ENCODE measurements at regions not wholly inside any gene's neighbourhood (a gene's known extent, or its start where the extent isn't known, plus 50 kb on each side); places are given as distances from the start of the nearest gene placed in this dataset.
"Not testable (repeated sequence)": the region's sequence is repeated elsewhere in the genome, so short reads cannot be mapped to it uniquely, and the experiment has no call there.

DNA sequence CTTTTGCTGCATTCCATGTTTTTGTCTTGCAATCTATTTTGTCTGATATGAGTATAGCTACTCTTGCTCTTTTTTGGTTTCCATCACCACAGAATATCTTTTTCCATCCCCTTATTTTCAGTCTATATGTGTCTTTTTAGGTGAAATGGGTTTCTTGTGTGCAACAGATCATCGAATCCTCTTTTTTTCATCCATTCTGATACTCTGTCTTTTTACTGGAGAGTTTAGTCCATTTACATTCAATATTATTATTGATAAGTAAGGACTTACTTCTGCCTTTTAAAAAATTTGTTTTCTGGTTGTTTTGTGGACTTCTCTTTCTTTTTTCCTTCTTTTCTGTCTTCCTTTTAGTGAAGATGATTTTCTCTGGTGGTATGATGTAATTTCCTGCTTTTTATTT lies 64.6 kb upstream of the CD55 start:
- Mint-ChIP-seq H3K36me3 (peaks cover 25% of the 10 kb centered on the region), H3K4me1 (ENCODE audit: low read depth in 2 of 2) (no peaks in the 10 kb centered on the region), H3K9me3 (peaks cover 6% of the 10 kb centered on the region), H3K4me3 (no peak overlapping the region), H3K27ac (no peak overlapping the region), H3K27me3 (peaks cover 10 to 33% of the 10 kb centered on the region in 2 donors)
- DNase-seq (ENCODE audit: low spot score) (no peak), ATAC-seq (no peak)

DNA sequence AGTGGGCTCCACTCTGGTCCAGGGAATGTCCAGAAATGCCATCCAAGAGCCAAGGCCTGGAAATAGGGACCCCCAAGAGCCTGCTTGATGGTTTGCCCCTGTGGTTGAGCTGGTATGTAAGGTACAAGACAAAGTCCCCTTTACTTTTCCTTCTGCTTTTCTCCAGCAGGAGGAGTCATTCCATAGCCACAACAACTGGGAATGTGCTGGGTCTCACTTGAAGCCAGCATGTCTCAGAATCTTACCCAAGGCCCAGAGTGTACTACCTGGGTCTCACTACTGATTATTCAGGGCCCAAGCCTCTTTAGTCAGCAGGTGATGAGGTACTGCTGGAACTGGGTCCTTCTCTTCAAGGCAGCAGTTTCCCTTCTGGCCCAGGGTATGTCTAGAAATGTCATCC lies 62.1 kb upstream of the CD55 start:
- Mint-ChIP-seq H3K9me3 (peaks cover 3% of the 10 kb centered on the region), H3K27me3 (peaks cover 5 to 20% of the 10 kb centered on the region in 2 donors), H3K36me3 (peaks cover 15% of the 10 kb centered on the region), H3K27ac (no peak overlapping the region), H3K4me1 (ENCODE audit: low read depth in 2 of 2) (no peaks in the 10 kb centered on the region), H3K4me3 (no peak overlapping the region)
- DNase-seq (ENCODE audit: low spot score) (no peak), ATAC-seq (no peak)

DNA sequence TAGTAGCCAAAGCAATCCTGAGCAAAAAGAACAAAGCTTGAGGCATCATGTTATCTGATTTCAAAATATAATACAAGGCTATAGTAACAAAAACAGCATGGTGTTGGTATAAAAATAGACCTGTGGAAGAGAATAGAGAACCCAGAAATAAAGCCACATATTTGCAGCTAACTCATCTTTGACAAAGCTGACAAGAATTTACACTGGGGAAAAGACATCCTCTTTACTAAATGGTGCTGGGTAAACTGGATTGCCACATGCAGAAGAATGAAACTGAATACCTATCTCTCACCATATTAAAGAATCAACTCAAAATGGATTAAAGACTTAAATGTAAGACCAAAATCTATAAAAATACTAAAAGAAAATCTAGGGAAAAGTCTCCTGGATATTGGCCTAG lies 59.5 kb upstream of the CD55 start:
- peaks cover 6 to 20% of the 10 kb centered on the region in 2 donors for H3K27me3 Mint-ChIP-seq
- H3K36me3 Mint-ChIP-seq: peaks cover 4% of the 10 kb centered on the region
- no peaks in the 10 kb centered on the region for H3K9me3 Mint-ChIP-seq
- no peak overlapping the region for H3K4me3 Mint-ChIP-seq
- DNase-seq (ENCODE audit: low spot score) (no peak), ATAC-seq (no peak)
- H3K27ac Mint-ChIP-seq: no peak overlapping the region
- no peaks in the 10 kb centered on the region for H3K4me1 Mint-ChIP-seq (ENCODE audit: low read depth in 2 of 2)

GRCh38 chr1:207262891-207263290 lies 58.6 kb upstream of the CD55 start:
- H3K27ac Mint-ChIP-seq; DNase-seq (ENCODE audit: low spot score); ATAC-seq; H3K4me3 Mint-ChIP-seq; H3K9me3 Mint-ChIP-seq; H3K4me1 Mint-ChIP-seq (ENCODE audit: low read depth in 2 of 2); H3K36me3 Mint-ChIP-seq: not testable (repeated sequence)
- peaks cover 8 to 16% of the 10 kb centered on the region in 2 donors for H3K27me3 Mint-ChIP-seq

DNA sequence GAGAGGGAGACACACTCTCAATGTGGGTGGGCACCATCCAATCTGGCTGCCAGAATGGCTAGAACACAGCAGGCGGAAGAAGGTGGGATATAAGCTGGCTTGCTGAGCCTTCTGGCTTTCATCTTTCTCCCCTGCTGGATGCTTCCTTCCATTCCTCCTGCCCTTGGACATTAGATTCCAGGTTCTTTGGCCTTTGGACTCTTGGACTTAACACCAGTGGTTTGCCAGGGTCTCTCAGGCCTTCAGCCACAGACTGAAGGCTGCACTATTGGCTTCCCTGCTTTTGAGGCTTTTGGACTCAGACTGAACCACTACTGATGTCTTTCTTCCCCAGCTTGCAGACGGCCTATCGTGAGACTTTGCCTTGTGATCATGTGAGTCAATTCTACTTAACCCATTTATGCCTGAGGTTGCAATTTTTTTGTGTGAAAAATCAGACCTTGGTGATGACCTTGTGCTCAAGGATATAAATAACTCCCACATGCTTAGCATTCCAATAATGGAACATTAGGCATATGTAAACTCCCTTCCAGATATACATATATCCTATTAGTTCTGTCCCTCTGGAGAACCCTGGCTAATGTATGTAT lies 56.7 kb upstream of the CD55 start:
- peaks cover 13 to 16% of the 10 kb centered on the region in 2 donors for H3K27me3 Mint-ChIP-seq

DNA sequence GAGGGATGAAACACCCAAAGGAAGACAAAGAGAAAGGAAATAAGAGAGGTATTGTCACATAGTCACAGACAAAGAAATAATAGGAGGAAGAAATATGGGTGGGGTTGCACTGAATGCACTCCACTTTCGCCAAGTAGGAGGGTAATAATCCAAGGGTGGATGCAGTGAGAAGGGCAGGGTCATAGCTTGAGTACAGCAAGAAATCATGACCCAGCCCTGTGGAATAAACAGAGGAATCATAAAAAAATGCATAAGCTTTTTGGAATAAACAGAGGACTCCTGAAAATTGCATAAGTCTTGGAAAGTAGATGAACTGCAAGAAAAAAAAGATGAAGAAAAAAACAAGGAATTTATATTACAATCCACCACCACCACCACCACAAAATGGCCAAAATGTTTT lies 53.1 kb upstream of the CD55 start:
- no peak overlapping the region for H3K4me3 Mint-ChIP-seq
- peaks cover 15 to 16% of the 10 kb centered on the region in 2 donors for H3K27me3 Mint-ChIP-seq
- H3K9me3 Mint-ChIP-seq: peaks cover 5% of the 10 kb centered on the region
- no peaks in the 10 kb centered on the region for H3K36me3 Mint-ChIP-seq
- no peak for ATAC-seq
- no peak overlapping the region for H3K27ac Mint-ChIP-seq
- DNase-seq (ENCODE audit: low spot score): no peak
- no peaks in the 10 kb centered on the region for H3K4me1 Mint-ChIP-seq (ENCODE audit: low read depth in 2 of 2)

More for the DNA sequence above, 56.7 kb upstream of the CD55 start:
- DNase-seq (ENCODE audit: low spot score) (no peak), ATAC-seq (no peak)
- H3K4me1 Mint-ChIP-seq (ENCODE audit: low read depth in 2 of 2): no peaks in the 10 kb centered on the region
- H3K36me3 Mint-ChIP-seq: no peaks in the 10 kb centered on the region
- H3K9me3 Mint-ChIP-seq: no peaks in the 10 kb centered on the region
- H3K27ac Mint-ChIP-seq: no peak overlapping the region
- H3K4me3 Mint-ChIP-seq: no peak overlapping the region

- Mint-ChIP-seq H3K36me3 (no peaks in the 10 kb centered on the region), H3K27me3 (peaks cover 16 to 20% of the 10 kb centered on the region in 2 donors), H3K27ac (no peak overlapping the region), H3K4me1 (ENCODE audit: low read depth in 2 of 2) (no peaks in the 10 kb centered on the region), H3K9me3 (peaks cover 5% of the 10 kb centered on the region), H3K4me3 (no peak overlapping the region)
- ATAC-seq (no peak), DNase-seq (ENCODE audit: low spot score) (no peak)
Measured at GRCh38 chr1:207268753-207269511, 52.5 kb upstream of the CD55 start.
